Astrocyte (in vitro differentiated cells and primary cell): ENCODE measurements at regions not wholly inside any gene's neighbourhood (a gene's known extent, or its start where the extent isn't known, plus 50 kb on each side); places are given as distances from the start of the nearest gene placed in this dataset.
A peak's percentile ranks its signal among the peaks of the same experiment; 100 is the strongest.

Source experiments
- DNase-seq: peaks from one replicate; pipeline ENCODE4 v3.0.0-alpha.2; 2010; ENCODE audit warnings: low read depth
- FAIRE-seq: peaks from 2 replicates; lab custom pipeline; 2011; peaks lifted over from hg19 to GRCh38; lab: Jason Lieb, UNC
- H2AFZ ChIP-seq: 2 replicates; pipeline ENCODE4 v1.6.0; 2012; ENCODE audit warnings: low read depth, low read length, inconsistent platforms
- H3K27ac ChIP-seq: 2 replicates; pipeline ENCODE4 v1.5.1; 2011; ENCODE audit warnings: low read depth, low read length, inconsistent platforms
- H3K27me3 ChIP-seq: 2 replicates; pipeline ENCODE4 v1.6.0; 2011; ENCODE audit warnings: low read length, inconsistent platforms; ENCODE audit not compliant: insufficient read depth
- H3K36me3 ChIP-seq: 2 replicates; pipeline ENCODE4 v1.5.1; 2011; ENCODE audit warnings: low read length, inconsistent platforms; ENCODE audit not compliant: insufficient read depth
- H3K4me1 ChIP-seq: 2 replicates; pipeline ENCODE4 v1.5.1; 2011; ENCODE audit warnings: low read length, inconsistent platforms; ENCODE audit not compliant: insufficient read depth
- H3K4me2 ChIP-seq: 2 replicates; pipeline ENCODE4 v1.6.0; 2012; ENCODE audit warnings: low read length, inconsistent platforms
- H3K4me3 ChIP-seq: 2 replicates; pipeline ENCODE4 v1.5.1; 2011; ENCODE audit warnings: low read depth, mild to moderate bottlenecking, low read length, inconsistent platforms; ENCODE audit not compliant: insufficient read depth
- H3K79me2 ChIP-seq: 2 replicates; pipeline ENCODE4 v1.6.0; 2012; ENCODE audit warnings: mild to moderate bottlenecking, low read length, inconsistent platforms; ENCODE audit not compliant: insufficient read depth
- H3K9ac ChIP-seq: 2 replicates; pipeline ENCODE4 v1.6.0; 2012; ENCODE audit warnings: mild to moderate bottlenecking, low read length, inconsistent platforms
- H3K9me3 ChIP-seq: 2 replicates; pipeline ENCODE4 v1.5.1; 2012; ENCODE audit warnings: low read depth, mild to moderate bottlenecking, low read length, inconsistent platforms; ENCODE audit not compliant: insufficient read depth
- H4K20me1 ChIP-seq: 2 replicates; pipeline ENCODE4 v1.6.0; 2012; ENCODE audit warnings: low read length, inconsistent platforms; ENCODE audit not compliant: insufficient read depth
- H3K27ac Mint-ChIP-seq: one replicate; pipeline ENCODE4 v1.8.0; 2021; ENCODE audit warnings: mild to moderate bottlenecking, mixed read lengths; ENCODE audit not compliant: unreplicated experiment
- H3K27me3 Mint-ChIP-seq: one replicate; pipeline ENCODE4 v1.8.0; 2021; ENCODE audit warnings: low read depth, mixed read lengths; ENCODE audit not compliant: unreplicated experiment
- H3K36me3 Mint-ChIP-seq: one replicate; pipeline ENCODE4 v1.8.0; 2021; ENCODE audit warnings: low read depth, mixed read lengths; ENCODE audit not compliant: unreplicated experiment
- H3K4me1 Mint-ChIP-seq: one replicate; pipeline ENCODE4 v1.8.0; 2021; ENCODE audit warnings: low read depth, mixed read lengths; ENCODE audit not compliant: unreplicated experiment
- H3K4me3 Mint-ChIP-seq: one replicate; pipeline ENCODE4 v1.8.0; 2021; ENCODE audit warnings: mild to moderate bottlenecking, moderate library complexity, mixed read lengths; ENCODE audit not compliant: unreplicated experiment
- H3K9me3 Mint-ChIP-seq: one replicate; pipeline ENCODE4 v1.8.0; 2021; ENCODE audit warnings: mild to moderate bottlenecking, mixed read lengths; ENCODE audit not compliant: unreplicated experiment
- EZH2 ChIP-seq: IDR thresholded peaks from 2 replicates; pipeline ENCODE4 v1.6.1; 2012; ENCODE audit warnings: mild to moderate bottlenecking, low read length, inconsistent platforms; ENCODE audit not compliant: insufficient read depth
- TF ChIP-seq, protein P1 (sequence below): IDR thresholded peaks from 2 replicates; pipeline ENCODE4 v1.5.1; 2011; ENCODE audit warnings: low read depth, mild to moderate bottlenecking, inconsistent platforms, low read length, moderate library complexity; ENCODE audit not compliant: insufficient read depth

DNA sequence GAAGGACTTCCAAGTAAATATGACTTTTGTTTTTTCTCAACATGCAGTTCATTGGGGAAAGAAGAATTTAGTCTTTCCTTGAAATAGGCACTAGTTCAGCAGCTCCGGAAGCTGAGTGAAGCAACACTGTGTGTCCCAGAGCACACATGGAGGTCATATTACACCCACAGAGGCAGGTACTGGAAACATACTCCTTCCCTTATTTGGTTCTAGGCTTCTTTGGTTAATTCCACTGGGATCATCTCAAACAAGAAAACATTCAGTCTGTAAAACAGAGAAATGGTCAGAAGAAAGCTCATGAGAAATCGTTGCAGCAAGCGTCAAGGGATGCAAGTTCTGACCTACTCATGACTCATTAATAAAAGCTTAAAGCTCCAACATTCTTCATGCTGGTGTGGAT is 175.1 kb upstream of the PCSK5 start:
- H3K9ac ChIP-seq = no peak overlapping the region
- H3K79me2 ChIP-seq = no peaks in the 10 kb centered on the region
- no peaks in the 10 kb centered on the region for H3K9me3 ChIP-seq
- H3K36me3 ChIP-seq = no peaks in the 10 kb centered on the region
- no peak for FAIRE-seq
- H3K4me3 ChIP-seq = no peak overlapping the region
- H2AFZ ChIP-seq = no peak overlapping the region
- Mint-ChIP-seq H3K27ac (peak overlapping the region; percentile 1), H3K36me3 (no peaks in the 10 kb centered on the region), H3K27me3 (no peaks in the 10 kb centered on the region), H3K4me1 (peaks cover 22% of the 10 kb centered on the region), H3K4me3 (no peak overlapping the region), H3K9me3 (no peaks in the 10 kb centered on the region)
- H3K4me1 ChIP-seq = peaks cover 4% of the 10 kb centered on the region
- H4K20me1 ChIP-seq = no peaks in the 10 kb centered on the region
- H3K27me3 ChIP-seq = peaks cover 2% of the 10 kb centered on the region
- no peak overlapping the region for H3K4me2 ChIP-seq
- DNase-seq = no peak
- TF ChIP-seq, protein P1, sequence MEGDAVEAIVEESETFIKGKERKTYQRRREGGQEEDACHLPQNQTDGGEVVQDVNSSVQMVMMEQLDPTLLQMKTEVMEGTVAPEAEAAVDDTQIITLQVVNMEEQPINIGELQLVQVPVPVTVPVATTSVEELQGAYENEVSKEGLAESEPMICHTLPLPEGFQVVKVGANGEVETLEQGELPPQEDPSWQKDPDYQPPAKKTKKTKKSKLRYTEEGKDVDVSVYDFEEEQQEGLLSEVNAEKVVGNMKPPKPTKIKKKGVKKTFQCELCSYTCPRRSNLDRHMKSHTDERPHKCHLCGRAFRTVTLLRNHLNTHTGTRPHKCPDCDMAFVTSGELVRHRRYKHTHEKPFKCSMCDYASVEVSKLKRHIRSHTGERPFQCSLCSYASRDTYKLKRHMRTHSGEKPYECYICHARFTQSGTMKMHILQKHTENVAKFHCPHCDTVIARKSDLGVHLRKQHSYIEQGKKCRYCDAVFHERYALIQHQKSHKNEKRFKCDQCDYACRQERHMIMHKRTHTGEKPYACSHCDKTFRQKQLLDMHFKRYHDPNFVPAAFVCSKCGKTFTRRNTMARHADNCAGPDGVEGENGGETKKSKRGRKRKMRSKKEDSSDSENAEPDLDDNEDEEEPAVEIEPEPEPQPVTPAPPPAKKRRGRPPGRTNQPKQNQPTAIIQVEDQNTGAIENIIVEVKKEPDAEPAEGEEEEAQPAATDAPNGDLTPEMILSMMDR = no peak
- no peak for TF ChIP-seq EZH2
- H3K27ac ChIP-seq = no peak overlapping the region

DNA sequence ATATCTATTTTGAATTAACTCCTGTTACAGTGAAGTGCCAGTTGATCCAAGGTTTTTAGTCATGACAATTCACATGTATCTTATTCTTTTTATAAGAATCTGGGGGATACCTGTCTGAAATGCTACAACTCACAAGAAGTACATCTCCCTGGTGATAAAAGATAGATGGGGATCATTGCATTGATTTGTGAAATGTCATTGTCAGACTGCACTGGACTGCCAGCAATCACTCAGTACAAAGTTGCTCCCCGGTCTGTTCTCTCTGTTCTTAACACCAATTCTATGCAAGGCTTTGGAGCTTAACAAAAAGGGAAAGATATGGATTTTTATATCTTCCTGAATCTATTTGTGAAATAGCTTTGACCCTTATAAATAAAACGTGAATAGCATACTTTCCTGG is 171.8 kb upstream of the PCSK5 start:
- H3K27me3 ChIP-seq = peaks cover 2% of the 10 kb centered on the region
- Mint-ChIP-seq H3K9me3 (no peaks in the 10 kb centered on the region), H3K4me3 (no peak overlapping the region), H3K36me3 (no peaks in the 10 kb centered on the region), H3K27ac (no peak overlapping the region), H3K4me1 (peaks cover 12% of the 10 kb centered on the region), H3K27me3 (no peaks in the 10 kb centered on the region)
- FAIRE-seq (no peak), DNase-seq (no peak)
- H3K36me3 ChIP-seq = no peaks in the 10 kb centered on the region
- H3K4me1 ChIP-seq = no peaks in the 10 kb centered on the region
- TF ChIP-seq, protein P1 = no peak
- no peak for TF ChIP-seq EZH2
- no peak overlapping the region for H3K27ac ChIP-seq
- no peaks in the 10 kb centered on the region for H3K9me3 ChIP-seq
- no peaks in the 10 kb centered on the region for H4K20me1 ChIP-seq
- no peak overlapping the region for H2AFZ ChIP-seq
- H3K4me3 ChIP-seq = no peak overlapping the region
- no peaks in the 10 kb centered on the region for H3K79me2 ChIP-seq
- no peak overlapping the region for H3K9ac ChIP-seq
- H3K4me2 ChIP-seq = no peak overlapping the region

DNA sequence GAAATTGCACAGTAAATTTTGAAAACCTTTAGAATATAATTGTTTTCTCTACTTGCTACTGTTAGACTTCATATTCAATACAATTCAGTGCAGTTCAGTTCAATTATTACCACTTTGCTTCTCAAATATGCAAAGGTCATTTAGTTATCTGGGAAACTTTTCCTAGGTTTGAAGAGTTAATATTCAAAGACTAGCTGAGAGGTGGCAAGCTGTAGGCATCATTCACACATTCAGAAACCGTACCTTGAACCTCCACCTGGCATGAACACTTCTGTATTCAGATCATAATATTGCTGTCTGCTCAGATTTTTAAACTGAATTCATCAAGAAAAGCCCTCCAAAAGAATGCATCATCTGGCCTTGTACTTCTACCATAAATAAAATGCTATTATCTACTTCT is 162.1 kb upstream of the PCSK5 start:
- H3K4me1 Mint-ChIP-seq = no peaks in the 10 kb centered on the region
- no peak overlapping the region for H3K27ac Mint-ChIP-seq

More for the DNA sequence above, 162.1 kb upstream of the PCSK5 start:
- no peaks in the 10 kb centered on the region for H3K9me3 Mint-ChIP-seq
- Histone ChIP-seq H3K4me2 (no peak overlapping the region), H2AFZ (no peak overlapping the region), H3K27me3 (no peaks in the 10 kb centered on the region), H3K4me1 (no peaks in the 10 kb centered on the region), H3K4me3 (no peak overlapping the region), H3K27ac (no peak overlapping the region), H3K36me3 (no peaks in the 10 kb centered on the region), H3K79me2 (no peaks in the 10 kb centered on the region), H3K9ac (no peak overlapping the region), H4K20me1 (no peaks in the 10 kb centered on the region), H3K9me3 (no peaks in the 10 kb centered on the region)
- TF ChIP-seq, protein P1 = no peak
- no peak for TF ChIP-seq EZH2
- FAIRE-seq (no peak), DNase-seq (no peak)
- no peaks in the 10 kb centered on the region for H3K36me3 Mint-ChIP-seq
- H3K4me3 Mint-ChIP-seq = no peak overlapping the region
- no peaks in the 10 kb centered on the region for H3K27me3 Mint-ChIP-seq
